HG03064 (cell line): ENCODE measurements at regions not wholly inside any gene's neighbourhood (a gene's known extent, or its start where the extent isn't known, plus 50 kb on each side); places are given as distances from the start of the nearest gene placed in this dataset.
"Not testable (repeated sequence)": the region's sequence is repeated elsewhere in the genome, so short reads cannot be mapped to it uniquely, and the experiment has no call there.

Experiments used
- ATAC-seq: cut with Tn5 transposase; IDR thresholded peaks from one replicate; pipeline ENCODE4 v1.9.1; 2021; ENCODE audit warnings: low read depth; ENCODE audit not compliant: unreplicated experiment

DNA sequence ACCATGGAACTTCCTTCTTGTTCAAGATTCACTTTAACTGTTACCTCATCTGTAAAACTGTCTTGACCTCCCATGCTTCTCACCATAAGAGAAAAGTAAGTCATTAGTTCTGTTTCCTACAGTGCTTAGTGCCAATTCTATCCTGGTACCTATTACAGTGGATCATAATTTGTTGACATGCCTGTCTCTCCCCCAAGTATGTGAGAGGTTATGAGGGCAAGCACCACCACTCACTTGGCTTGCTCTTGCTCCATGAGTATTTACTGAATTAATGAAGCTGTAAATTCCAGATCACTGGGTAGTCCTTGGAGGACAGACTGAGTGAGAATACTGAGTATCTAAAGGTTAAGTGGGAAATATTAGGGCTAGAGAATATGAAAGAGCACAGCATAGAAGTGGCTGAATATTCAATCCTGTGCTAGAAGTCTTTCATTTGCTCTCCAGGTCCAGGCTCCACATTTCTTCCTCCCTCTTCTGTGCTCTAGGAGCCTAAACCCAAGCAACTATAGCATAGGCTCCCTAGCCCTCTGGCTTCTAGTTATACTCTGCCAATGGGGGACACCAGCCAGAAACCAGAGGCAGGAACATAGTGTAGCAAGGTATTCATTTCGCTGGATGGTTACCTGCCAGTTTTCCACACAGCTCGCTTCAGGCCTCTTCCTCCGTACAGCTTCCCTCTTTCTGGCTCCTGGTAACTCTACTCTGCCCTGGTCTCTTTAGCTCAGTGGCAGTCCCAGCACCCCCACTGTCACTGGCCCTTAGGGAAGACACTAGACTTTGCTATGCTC, 118.2 kb upstream of the SLC5A12 start:
- ATAC-seq, result no peak

DNA sequence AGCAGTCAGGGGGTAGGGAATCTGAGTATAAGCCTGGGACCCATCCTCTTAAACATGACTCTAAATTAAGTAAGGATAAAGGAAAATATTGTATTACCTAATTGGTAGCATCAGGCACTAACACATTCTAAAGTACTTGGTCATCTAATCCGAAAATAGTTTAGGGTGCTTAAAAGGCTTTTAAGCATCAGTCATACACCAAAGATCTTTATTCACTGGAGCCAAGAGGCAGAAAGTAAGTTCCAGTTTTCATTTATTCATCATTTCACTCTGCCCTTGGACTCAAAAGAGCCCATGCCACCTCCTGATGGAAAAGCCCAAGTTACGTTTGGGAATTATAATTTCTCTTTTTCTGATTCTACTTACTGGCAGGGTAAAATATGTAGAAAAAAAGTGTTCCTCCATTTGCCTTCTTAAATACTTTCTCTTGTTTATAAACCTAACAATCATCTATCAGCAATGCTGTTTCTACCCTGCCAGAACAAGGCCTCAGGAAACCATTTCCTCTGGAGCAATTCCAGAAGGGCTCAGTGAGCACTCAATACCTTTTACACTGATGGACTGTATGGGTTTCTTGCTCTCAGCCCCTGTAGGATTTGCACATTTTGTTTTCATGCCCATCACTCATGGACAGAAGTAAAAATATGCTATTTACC, 120.1 kb upstream of the SLC5A12 start:
- ATAC-seq, result no peak

DNA sequence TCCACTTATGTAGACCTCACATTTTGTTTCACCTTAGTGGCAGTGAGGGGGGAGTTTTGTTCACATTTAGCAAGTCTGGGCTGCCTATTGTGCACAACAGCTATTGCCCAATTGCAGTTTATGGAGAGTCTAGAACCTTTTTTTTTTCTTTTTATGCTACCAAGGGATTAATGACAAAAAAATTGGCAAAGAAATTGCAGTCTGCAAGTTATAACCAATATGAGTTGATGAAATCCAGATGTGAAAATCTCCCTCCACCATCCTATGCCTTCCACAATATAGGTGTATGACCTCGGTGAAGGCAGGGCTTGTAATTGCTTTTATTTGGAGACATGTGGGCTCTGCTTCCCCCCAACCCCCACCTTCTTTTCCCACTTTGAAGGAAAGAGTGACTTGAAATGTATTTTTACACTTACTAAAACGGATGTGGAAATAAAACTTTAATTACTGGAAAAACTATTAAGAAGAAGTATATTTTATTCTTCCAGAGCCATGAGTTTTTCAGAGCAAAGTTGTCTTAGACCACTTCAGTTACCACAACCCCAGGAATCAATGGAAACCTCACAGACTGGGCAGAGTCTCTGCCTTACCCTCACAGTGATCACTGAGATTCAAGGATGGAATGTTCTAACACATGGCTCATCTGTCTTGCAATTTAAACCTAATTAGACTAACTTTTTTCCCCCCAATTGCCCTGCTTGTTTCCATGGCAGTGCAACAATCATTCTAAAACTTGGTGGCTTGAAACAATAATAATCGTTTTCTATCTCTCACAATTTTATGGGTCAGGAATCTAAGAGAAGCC, 120.8 kb upstream of the SLC5A12 start:
- no peak for ATAC-seq

DNA sequence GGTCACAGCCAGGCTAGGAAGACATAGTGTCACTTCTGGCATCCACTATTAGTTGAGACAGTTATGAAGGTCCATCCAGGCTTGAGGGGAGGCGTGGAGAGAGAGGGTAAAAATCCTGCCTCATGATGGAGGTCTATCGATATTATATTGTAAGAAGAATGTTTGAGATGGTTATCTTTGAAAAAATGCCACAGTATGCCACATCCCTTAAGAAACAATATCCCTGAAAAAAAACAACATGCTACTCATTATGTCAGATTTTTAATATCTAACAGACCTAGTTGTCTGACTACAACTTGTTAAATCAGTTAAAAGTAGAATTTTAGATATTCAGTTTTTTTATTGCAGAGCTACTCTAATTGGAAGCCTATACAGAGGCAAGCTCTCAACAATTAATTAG, 121.7 kb upstream of the SLC5A12 start:
- ATAC-seq, result no peak

DNA sequence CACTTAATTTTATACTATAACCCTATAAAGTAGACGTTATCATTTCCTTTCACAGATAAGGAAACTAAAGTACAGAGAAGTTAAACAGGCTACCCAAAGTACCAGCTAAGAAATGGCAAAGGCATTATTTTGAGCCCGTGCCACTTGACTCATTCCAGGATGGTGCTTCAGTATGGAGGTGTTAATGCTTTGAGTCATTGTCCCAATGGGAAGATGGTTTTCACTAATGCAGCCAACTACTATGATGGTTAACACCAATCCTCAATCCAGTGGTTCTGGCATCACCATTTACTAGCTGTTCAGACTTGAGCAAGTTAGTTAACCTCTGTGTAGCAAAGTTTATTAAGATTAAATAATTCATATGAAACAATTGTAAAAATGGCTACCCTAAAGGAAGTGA, 123.1 kb upstream of the SLC5A12 start:
- no peak for ATAC-seq

DNA sequence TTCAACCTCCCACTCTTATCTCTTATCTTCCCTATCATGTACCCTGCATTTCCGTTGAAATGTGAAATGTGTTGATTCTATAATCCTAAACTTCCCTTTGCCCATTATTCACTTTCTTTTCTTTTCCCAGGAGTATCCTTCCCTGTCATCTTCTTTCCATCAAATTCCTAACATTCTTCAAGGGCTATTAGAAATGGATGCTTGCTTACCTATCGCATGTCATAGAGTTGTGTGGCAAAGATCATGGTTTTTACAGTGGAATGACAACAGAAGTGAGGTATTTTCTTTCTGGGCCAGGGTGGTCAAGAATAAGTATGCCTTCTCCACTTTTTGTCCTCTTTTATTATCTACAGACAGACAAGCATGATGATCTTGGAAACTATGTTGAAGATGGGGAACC, 124.4 kb upstream of the SLC5A12 start:
- no peak for ATAC-seq

DNA sequence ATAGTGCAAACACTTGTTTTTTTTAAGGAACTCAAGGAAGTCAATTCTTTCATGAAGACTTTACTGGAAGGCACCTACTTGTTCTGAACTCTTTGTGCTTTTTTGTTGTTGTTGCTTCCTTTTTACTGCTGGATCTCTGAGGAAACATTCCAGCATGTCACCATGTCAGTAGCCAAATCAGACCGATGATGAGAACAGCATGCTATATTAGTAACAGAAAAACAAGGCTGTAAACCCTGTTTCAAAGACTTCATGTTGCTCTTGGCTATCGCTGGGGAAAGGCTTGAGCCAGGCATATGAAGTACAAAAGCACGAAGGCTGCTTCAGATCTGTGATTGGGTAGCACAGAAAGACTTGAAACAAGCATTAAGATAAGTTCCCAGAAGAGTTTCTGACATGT, 125.6 kb upstream of the SLC5A12 start:
- ATAC-seq, result no peak

DNA sequence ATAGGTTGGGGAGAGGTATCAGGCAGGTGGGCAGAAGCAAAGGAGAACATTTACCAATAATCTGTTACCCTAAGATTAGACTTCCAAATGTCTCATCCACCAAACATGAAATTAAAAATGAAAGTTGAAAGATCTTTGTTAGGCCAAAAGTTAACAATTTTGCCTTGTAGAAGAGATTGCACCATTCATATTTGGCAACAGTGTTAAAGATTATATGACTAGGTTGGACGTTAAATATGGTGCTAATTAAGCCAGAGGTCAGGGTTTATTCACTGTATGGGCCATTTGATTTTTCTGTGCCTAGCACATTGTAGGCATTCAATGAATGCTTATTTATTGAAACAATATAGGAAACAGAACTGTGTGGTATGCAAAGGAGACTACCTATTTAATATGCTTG, 126.1 kb upstream of the SLC5A12 start:
- no peak for ATAC-seq

DNA sequence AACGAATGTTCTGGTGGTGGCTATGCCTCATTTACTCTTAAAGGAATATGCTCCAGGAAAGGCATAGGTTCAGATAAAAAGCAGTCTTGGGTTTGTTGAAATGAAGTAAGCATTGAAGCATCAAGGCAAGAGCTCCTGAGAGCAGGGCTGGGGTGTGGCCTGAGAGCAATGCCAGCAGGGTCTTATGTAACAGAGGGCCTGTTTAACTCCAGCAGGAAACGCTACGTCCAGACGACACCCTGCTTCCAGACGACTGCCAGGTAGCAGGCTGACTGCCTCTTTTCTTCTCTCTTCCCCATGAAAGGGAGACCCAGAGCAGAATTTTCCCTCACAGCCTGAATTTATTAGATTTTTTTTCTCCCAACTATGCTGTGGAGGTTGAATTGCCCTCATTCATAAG, 127.2 kb upstream of the SLC5A12 start:
- no peak for ATAC-seq

DNA sequence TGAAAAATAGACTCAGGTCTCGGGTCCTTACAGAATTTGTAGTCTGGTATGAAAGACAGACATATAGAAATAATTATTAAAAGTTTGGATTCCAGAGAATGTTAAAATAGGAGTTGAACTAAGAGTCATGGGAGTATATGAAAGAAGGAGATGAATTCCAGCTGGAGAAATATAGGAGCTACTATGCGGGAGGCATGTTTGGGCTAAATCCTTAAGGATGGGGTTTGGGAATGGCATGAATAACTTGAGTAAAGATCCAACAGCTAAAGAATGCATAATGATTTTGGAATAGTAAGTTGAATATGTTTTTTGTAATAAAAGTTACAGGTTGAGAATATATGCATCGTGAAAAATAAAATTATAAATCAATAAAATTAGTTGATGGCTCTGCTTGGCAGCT, 129.4 kb upstream of the SLC5A12 start:
- ATAC-seq, result no peak

DNA sequence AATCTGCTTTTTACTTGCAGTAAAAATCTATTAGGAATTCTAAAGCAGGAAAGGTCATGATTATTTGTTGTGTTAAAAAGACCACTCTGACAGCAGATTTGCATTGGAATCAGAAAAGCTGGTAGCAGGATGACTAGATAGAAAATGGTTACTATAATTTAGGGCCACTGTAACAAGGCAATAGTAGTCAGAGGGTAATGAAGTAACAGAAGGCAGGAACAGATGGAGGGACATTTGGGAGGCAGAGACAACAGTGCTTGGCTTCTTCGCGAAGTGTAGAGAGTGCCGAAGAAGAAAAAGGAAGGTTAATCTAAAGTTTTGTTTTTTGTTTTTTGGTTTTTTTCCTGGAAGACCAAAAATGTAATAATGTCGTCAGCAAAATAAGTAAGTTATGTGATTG, 129.8 kb upstream of the SLC5A12 start:
- ATAC-seq, result no peak

DNA sequence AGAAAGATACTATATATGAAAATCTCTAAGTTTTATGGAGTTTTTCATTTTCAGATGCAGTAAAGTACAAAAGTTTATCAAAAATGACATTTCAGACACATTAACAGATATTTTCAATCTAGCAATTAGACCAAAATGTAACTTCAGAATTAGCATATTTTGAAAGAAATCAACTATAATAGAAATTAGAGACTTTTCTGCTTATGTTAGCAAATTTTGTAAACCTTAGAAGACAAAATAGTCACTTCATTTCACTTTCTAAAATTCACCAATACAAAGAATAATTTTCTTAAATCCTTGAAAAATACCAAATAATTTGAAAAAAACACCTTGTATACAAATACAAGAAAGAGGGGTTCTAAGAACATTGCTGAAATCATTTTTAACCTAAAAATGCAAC, 135.8 kb upstream of the FIBIN start:
- ATAC-seq, result no peak

DNA sequence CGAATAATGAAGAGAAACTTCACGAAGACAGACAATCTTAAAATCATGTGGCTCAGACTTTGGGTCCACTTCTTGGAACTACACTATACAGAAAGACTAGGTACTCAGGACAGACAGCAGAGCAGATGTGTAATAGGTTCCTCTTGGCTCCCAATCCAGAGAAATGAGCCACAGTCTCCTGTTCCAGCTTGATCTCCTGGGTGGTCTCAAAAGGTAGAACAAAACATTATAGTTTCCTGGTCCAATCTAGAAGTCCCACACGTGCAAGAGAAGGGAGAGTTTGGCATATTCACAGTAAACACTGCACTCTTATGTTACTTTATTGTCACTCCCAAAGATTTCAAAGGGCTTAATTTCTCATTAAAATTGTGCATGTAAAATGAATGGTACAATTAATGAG, 134.5 kb upstream of the FIBIN start:
- no peak for ATAC-seq

DNA sequence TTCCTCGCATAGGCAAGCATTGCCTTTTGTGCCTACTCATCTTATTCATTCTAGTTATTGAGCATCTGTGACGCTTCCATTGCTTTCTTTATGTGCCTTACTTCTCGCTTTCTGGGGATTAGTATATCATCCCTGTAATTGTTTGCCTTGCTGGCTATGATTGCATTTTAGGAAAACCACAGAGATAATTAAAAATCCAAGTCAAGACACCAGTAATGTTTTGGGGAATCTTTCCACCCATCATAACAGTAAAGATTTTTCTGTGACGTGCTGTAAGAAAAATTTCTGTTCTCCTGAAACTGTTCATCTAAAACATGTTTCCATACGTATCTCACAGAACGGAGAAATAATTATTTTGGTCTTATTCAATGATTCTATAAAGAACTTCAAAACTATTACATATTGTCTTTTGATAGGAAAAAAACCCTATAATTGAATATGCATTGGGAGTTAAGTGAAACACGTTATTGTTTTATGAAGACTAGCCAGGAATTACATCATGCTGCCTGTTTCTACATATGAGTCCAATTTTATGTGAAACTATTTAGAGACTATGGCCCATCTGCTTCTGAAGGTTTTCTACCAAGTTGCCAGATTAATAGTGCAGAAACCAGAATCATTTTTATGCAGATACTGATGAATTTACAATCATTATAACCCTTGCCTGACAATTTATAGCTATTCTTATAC, 133.7 kb upstream of the FIBIN start:
- ATAC-seq, result no peak

DNA sequence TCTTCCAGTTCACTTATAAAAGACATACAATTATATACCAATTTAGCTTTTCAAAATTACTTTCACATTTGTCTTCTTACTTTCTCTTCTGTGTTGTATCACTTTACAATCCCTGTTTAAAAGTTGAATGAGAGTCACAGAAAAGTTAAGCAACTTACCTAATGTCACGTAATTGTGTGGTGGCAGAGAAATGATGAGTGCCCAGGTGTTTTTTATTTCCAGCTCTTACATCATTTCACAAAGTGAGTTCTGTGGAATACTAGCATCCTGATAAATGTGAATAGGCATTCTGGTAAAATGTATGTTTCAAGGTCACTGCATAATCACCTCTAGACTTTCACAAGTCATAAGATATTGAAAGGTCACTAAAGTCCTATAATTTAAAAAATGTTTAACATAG, 133.0 kb upstream of the FIBIN start:
- no peak for ATAC-seq

DNA sequence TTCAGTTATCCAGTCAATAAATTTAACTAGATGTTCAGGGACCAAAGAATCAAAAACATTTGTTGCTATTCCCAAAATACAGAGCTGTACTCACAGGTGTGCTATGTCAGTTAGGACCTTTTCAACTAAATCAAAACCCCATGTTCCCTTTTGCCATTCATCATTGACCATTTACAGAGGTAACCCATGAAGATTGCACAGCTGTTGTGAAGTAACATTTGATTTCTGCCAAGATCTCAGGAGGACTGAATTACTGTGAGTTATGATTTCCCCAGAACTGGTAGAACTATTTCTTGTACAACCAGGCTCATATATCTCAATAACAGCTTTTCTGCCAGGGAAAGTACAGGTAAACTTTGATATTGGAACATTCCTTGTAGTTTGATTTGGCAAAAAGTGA, 131.1 kb upstream of the FIBIN start:
- no peak for ATAC-seq

DNA sequence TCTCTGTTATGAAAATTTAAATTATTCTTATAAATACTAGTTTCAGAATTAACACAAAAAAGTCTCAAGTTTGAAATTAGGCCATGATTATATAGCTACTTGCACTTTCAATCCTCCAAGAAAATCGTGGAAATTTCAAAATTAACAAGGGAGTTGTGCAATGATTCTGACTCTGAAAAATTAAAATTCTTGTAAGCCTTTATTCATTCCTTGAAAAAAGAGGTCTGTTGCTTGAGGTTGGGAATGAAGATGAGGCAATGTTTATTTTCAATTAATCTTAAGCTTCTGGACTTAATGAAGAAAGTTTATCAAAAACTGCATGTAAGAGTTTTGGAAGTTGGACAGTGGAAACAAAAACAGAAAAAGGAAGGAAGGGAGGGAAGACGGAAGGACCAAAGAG, 128.2 kb upstream of the FIBIN start:
- no peak for ATAC-seq

DNA sequence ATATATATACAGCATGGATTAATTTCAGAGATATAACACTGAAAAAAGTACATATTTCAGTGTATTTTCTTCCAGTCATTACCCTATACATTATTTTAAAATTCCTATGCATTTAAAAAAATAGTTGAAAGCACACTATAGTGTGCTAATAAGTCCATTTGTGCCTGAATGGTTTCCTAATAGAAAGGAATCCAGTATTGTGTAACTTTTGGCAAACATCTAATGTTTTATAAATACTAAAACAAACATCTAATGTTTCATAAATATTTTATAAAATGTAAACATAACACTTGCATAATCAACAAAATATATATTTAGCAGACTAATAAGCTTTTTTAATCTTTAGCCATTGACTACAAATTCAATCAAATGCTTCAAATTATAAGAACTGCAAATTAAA, 126.6 kb upstream of the FIBIN start:
- no peak for ATAC-seq

DNA sequence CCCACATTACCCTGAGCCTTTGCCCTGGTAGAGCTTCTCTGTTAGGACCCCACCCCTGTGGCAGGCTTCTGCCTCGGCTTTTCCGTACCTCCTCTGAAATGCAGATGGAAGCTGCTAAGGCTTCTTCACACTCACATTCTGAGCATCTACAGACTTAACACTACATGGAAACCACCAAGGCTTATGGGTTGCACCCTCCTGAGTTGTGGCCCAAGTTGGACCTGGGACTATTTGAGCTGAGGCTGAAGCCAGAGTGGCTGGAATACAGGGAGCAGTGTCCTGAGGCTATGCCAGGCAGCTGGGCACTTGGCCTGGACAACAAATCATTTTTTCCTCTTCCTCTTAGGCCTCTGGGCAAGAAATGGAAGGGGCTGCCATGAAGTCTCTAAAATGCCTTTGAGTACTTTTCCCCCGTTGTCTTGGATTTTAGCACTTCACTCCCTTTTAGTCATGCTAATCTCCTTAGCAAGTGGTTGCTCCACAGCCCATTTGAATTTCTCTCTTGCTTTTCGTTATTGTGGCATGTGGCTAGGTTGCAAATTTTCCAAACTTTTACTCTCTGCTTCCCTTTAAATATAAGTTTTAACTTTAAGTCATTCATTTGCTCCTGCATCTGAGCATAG, 114.8 kb upstream of the FIBIN start:
- ATAC-seq, result no peak

DNA sequence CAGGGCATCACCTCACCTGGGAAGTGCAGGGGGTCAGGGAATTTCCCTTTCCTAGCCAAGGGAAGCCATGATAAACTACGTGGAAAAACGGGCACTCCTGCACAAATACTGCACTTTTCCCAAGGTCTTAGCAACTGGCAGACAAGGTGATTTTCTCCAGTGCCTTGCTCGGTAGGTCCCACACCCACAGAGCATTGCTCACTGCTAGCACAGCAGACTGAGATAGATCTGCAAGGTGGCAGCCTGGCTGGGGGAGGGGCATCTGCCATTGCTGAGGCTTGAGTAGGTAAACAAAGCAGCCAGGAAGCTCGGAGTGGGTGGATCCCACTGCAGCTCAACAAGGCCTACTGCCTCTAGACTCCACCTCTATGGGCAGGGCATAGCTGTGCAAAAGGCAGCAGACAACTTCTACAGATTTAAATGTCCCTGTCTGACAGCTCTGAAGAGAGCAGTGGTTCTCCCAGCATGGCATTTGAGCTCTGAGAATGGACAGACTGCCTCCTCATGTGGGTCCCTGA, 111.5 kb upstream of the FIBIN start:
- ATAC-seq, result not testable (repeated sequence)
